Neuronal stem cell (in vitro differentiated cells): ENCODE measurements at regions not wholly inside any gene's neighbourhood (a gene's known extent, or its start where the extent isn't known, plus 50 kb on each side); places are given as distances from the start of the nearest gene placed in this dataset.

ENCODE experiments used
- DNase-seq: peaks from one replicate; pipeline ENCODE4 v3.0.0-alpha.2; 2013; ENCODE audit warnings: low spot score
- H2AFZ ChIP-seq: one replicate; pipeline ENCODE4 v1.6.1; 2013; ENCODE audit warnings: mild to moderate bottlenecking, low read length, inconsistent platforms
- H2AK5ac ChIP-seq: 2 replicates; pipeline ENCODE4 v1.6.1; 2013; ENCODE audit warnings: low read depth, mild to moderate bottlenecking, inconsistent platforms, low read length, moderate library complexity, mixed read lengths
- H2BK120ac ChIP-seq: 2 replicates; pipeline ENCODE4 v1.6.1; 2013; ENCODE audit warnings: low read depth, mild to moderate bottlenecking, inconsistent platforms, low read length, moderate library complexity, mixed read lengths
- H2BK12ac ChIP-seq: one replicate; pipeline ENCODE4 v1.6.1; 2013; ENCODE audit warnings: low read length, inconsistent platforms
- H2BK15ac ChIP-seq: 2 replicates; pipeline ENCODE4 v1.6.1; 2013; ENCODE audit warnings: mild to moderate bottlenecking, low read length, inconsistent platforms, mixed read lengths
- H2BK5ac ChIP-seq: one replicate; pipeline ENCODE4 v1.6.1; 2013; ENCODE audit warnings: inconsistent platforms, mild to moderate bottlenecking, low read length, moderate library complexity
- H3K14ac ChIP-seq: one replicate; pipeline ENCODE4 v1.6.1; 2013; ENCODE audit warnings: low read length, inconsistent platforms
- H3K18ac ChIP-seq: 2 replicates; pipeline ENCODE4 v1.6.1; 2013; ENCODE audit warnings: low read length, inconsistent platforms
- H3K23ac ChIP-seq: 2 replicates; pipeline ENCODE4 v1.6.1; 2013; ENCODE audit warnings: low read depth, mild to moderate bottlenecking, mixed read lengths, low read length, inconsistent platforms; ENCODE audit not compliant: poor library complexity
- H3K27ac ChIP-seq: replicated peaks from 3 replicates; pipeline ENCODE4 v1.5.1; 2013; ENCODE audit warnings: low read length, inconsistent platforms
- H3K27me3 ChIP-seq, 3 experiments: 2 replicates each; pipeline ENCODE4 v1.6.1; 2013; ENCODE audit warnings: low read length in 3 of 3, mild to moderate bottlenecking in 2 of 3, inconsistent platforms in 1 of 3, low read depth in 1 of 3, mixed read lengths in 1 of 3, moderate library complexity in 1 of 3; ENCODE audit not compliant: control insufficient read depth in 3 of 3, insufficient read depth in 3 of 3
- H3K36me3 ChIP-seq, 2 donors: replicated peaks in 1 of 2; 2 replicates each; pipeline ENCODE4 v1.6.1; 2013; ENCODE audit warnings: low read length in 2 of 2; ENCODE audit not compliant: control insufficient read depth in 2 of 2, insufficient read depth in 2 of 2
- H3K4ac ChIP-seq: 2 replicates; pipeline ENCODE4 v1.6.1; 2013; ENCODE audit warnings: inconsistent platforms, mild to moderate bottlenecking, low read length, moderate library complexity
- H3K4me1 ChIP-seq, 2 donors: 1 replicate in 1 of 2; 2 replicates in 1 of 2; pipeline ENCODE4 v1.6.1; 2013; ENCODE audit warnings: low read length in 2 of 2, low read depth in 1 of 2; ENCODE audit not compliant: control insufficient read depth in 2 of 2, insufficient read depth in 1 of 2
- H3K4me2 ChIP-seq: one replicate; pipeline ENCODE4 v1.6.1; 2013; ENCODE audit warnings: mild to moderate bottlenecking, low read length, inconsistent platforms; ENCODE audit not compliant: insufficient read depth, poor library complexity, severe bottlenecking
- H3K4me3 ChIP-seq, 2 donors: 2 replicates each; pipeline ENCODE4 v1.5.1; 2013; ENCODE audit warnings: low read length in 2 of 2, mild to moderate bottlenecking in 2 of 2, inconsistent platforms in 1 of 2, moderate library complexity in 1 of 2
- H3K79me1 ChIP-seq: one replicate; pipeline ENCODE4 v1.6.1; 2013; ENCODE audit warnings: low read depth, mild to moderate bottlenecking, inconsistent platforms, low read length, moderate library complexity
- H3K9ac ChIP-seq: one replicate; pipeline ENCODE4 v1.6.1; 2013; ENCODE audit warnings: mild to moderate bottlenecking, low read depth, low read length, inconsistent platforms; ENCODE audit not compliant: poor library complexity
- H3K9me3 ChIP-seq, 2 donors: replicated peaks in 1 of 2; 2 replicates each; pipeline versions ENCODE3 to v1.6.1; 2013; ENCODE audit warnings: low read length in 2 of 2, mild to moderate bottlenecking in 2 of 2, inconsistent platforms in 1 of 2, low read depth in 1 of 2, mixed read lengths in 1 of 2, moderate library complexity in 1 of 2; ENCODE audit not compliant: control insufficient read depth in 2 of 2, insufficient read depth in 1 of 2
- H4K8ac ChIP-seq: one replicate; pipeline ENCODE4 v1.6.1; 2013; ENCODE audit warnings: low read depth, mild to moderate bottlenecking, inconsistent platforms, low read length, moderate library complexity
- H4K91ac ChIP-seq: one replicate; pipeline ENCODE4 v1.6.1; 2013; ENCODE audit warnings: low read length, low read depth, mild to moderate bottlenecking, inconsistent platforms; ENCODE audit not compliant: poor library complexity
- WGBS, 2 donors: extraction: QIAGEN DNeasy Blood & Tissue Kit; methylation state at CpG; one replicate each; pipeline ENCODE4 v1.1.7; 2013; ENCODE audit warnings: missing lambda C conversion rate in 2 of 2, mixed read lengths in 1 of 2; ENCODE audit not compliant: insufficient read length in 2 of 2, insufficient replicate concordance in 1 of 2; ENCODE audit errors: extremely low coverage in 2 of 2; 5-methylcytosine and 5-hydroxymethylcytosine counted together

DNA sequence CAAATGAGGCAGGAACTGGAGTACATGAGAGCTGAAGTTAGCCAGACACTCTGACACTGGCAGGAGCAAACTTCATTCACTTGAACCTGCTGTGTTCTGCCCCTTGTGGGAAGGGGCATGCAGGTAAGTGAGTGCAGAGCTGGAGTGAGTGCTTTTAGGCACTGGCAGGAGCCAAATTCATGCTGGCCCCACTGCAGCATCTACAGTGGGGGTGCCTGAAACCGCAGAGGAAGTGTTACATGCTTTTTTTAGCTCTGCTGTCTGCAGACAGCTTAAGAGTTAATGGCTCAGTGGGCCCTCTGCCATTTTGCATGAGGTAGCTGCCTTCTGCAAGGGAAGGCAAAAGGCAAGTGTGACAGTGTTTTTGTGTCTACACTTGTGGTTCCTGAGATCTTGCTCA is 167.9 kb upstream of the SYNCRIP start:
- Histone ChIP-seq H2BK120ac (no peak overlapping the region), H3K4me2 (no peak overlapping the region), H2AFZ (no peak overlapping the region), H4K8ac (no peak overlapping the region), H3K9me3 (peaks cover 0 to 6% of the 10 kb centered on the region in 2 donors), H3K36me3 (no peaks in the 10 kb centered on the region), H3K4me1 (no peaks in the 10 kb centered on the region), H3K27me3 (no peaks in the 10 kb centered on the region), H2BK5ac (no peak overlapping the region), H3K4me3 (no peak overlapping the region), H2BK12ac (no peak overlapping the region), H2BK15ac (no peak overlapping the region), H3K23ac (no peak overlapping the region), H3K79me1 (no peaks in the 10 kb centered on the region), H3K14ac (peak overlapping the region; percentile 51), H3K27ac (no peak overlapping the region), H3K18ac (no peak overlapping the region), H3K9ac (peak overlapping the region; percentile 12), H2AK5ac (no peak overlapping the region), H4K91ac (no peak overlapping the region), H3K4ac (no peak overlapping the region)
- no peak for DNase-seq
- WGBS, 2 donors = no CpG with 5 or more reads among the region's 1 CpG

DNA sequence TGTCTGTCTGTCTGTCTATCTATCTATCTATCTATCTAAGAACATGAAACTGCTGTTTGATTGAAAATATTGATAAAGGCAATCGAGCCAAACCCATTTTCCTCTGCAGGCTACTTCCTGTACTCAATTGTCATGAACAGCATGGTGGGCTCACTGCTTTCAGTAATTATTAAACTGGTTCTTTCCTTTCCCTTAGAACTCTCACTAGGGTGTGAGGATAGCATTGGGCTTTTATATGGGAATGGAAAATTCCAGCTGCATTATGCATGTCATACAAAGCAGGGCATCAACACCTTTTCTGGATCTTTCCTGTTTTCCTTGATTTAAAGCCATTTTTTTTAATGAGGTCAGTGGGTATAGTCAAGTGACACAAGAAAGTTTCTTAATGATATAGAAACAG is 161.0 kb upstream of the SYNCRIP start:
- Histone ChIP-seq H3K27ac (no peak overlapping the region), H3K23ac (no peak overlapping the region), H2BK15ac (no peak overlapping the region), H3K27me3 (no peaks in the 10 kb centered on the region), H2AFZ (no peak overlapping the region), H2BK120ac (no peak overlapping the region), H2AK5ac (no peak overlapping the region), H3K4ac (no peak overlapping the region), H2BK5ac (no peak overlapping the region), H3K4me3 (no peak overlapping the region), H3K9ac (no peak overlapping the region), H3K9me3 (peaks cover 0 to 3% of the 10 kb centered on the region in 2 donors), H3K4me1 (no peaks in the 10 kb centered on the region), H3K4me2 (no peak overlapping the region), H2BK12ac (no peak overlapping the region), H3K79me1 (no peaks in the 10 kb centered on the region), H4K91ac (no peak overlapping the region), H3K18ac (no peak overlapping the region), H4K8ac (no peak overlapping the region), H3K14ac (no peak overlapping the region), H3K36me3 (no peaks in the 10 kb centered on the region)
- no peak for DNase-seq
- no CpG with 5 or more reads among the region's 1 CpG for WGBS, 2 donors

DNA sequence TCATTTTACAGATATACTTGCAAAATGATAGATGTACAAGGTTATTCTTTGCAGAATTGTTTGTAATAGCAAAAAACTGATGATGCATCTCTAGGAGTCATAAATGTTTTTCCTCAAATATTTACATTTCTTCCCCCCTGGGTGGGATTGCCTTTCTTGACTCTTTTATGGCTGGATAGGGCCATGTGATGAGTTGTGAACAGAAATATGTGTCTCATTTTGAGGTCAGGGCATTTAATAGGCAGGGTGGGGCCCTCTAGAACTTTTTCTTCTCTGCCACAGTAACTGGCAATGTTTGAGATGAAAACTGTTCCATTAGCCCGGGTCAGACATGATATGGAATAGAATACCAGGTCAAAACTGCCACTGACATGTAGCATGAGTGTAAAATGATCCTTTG is 159.5 kb upstream of the SYNCRIP start:
- Histone ChIP-seq H3K27me3 (no peaks in the 10 kb centered on the region), H4K8ac (no peak overlapping the region), H2BK15ac (no peak overlapping the region), H3K4me1 (no peaks in the 10 kb centered on the region), H3K4ac (no peak overlapping the region), H3K9me3 (no peaks in the 10 kb centered on the region), H4K91ac (no peak overlapping the region), H2BK5ac (no peak overlapping the region), H3K4me3 (no peak overlapping the region), H3K36me3 (no peaks in the 10 kb centered on the region), H3K4me2 (no peak overlapping the region), H3K23ac (no peak overlapping the region), H3K79me1 (no peaks in the 10 kb centered on the region), H3K9ac (no peak overlapping the region), H3K27ac (no peak overlapping the region), H2BK12ac (no peak overlapping the region), H2BK120ac (no peak overlapping the region), H3K14ac (no peak overlapping the region), H2AK5ac (no peak overlapping the region), H3K18ac (no peak overlapping the region), H2AFZ (no peak overlapping the region)
- DNase-seq = no peak
- WGBS, 2 donors = no CpG with 5 or more reads among the region's 1 CpG

DNA sequence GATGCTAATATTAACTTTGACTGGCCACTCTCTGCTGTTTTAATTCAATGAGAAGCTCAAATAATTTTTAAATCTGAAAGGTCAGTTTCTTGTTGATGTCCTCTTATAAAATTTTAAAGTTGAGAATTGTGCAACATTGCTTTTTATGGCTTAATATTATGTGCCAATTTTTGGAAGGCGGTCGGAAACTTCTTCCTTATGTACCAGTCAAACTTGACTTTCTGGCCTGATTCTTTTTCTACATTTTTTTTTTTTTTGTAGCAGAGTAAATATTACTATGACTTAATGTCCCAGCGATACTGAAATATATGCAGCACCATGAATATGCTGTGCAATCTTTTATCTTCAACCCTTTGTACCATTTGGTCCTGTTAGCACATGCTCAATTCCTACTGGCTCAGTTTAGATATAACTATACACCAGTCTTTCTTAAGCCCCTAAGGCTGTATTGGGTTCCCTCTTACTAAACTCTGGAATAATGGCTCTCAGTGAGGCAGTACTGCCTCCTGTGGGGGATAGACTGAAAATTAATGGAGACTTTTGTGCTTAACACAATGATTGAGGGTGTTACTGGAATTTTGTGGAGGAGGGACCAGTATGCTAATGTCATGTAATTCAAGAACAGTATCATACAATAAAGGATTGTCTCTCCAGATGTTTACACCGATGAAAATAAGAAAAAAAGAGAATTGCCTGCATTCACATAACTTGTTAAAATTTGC is 156.4 kb upstream of the SYNCRIP start:
- H3K18ac ChIP-seq = no peak overlapping the region
- H3K9ac ChIP-seq = no peak overlapping the region
- no peak overlapping the region for H2AFZ ChIP-seq
- no peaks in the 10 kb centered on the region for H3K4me1 ChIP-seq
- H3K27me3 ChIP-seq = no peaks in the 10 kb centered on the region
- no peak overlapping the region for H2BK12ac ChIP-seq
- H3K4ac ChIP-seq = no peak overlapping the region
- no peak overlapping the region for H4K91ac ChIP-seq
- no peak overlapping the region for H3K4me2 ChIP-seq
- no peak overlapping the region for H3K14ac ChIP-seq
- no peak overlapping the region for H3K23ac ChIP-seq
- no peak for DNase-seq
- H2BK120ac ChIP-seq = no peak overlapping the region
- H3K4me3 ChIP-seq = no peak overlapping the region
- no peaks in the 10 kb centered on the region for H3K36me3 ChIP-seq
- H3K27ac ChIP-seq = no peak overlapping the region
- H2BK5ac ChIP-seq = no peak overlapping the region
- H3K9me3 ChIP-seq = no peaks in the 10 kb centered on the region
- no peak overlapping the region for H2AK5ac ChIP-seq
- H4K8ac ChIP-seq = no peak overlapping the region
- no peaks in the 10 kb centered on the region for H3K79me1 ChIP-seq
- no peak overlapping the region for H2BK15ac ChIP-seq
- WGBS, 2 donors = no CpG with 5 or more reads among the region's 4 CpGs
